SH-SY5Y (cell line): ENCODE measurements at regions not wholly inside any gene's neighbourhood (a gene's known extent, or its start where the extent isn't known, plus 50 kb on each side); places are given as distances from the start of the nearest gene placed in this dataset.

Source experiments
- GATA2 ChIP-seq: IDR thresholded peaks from 2 replicates; pipeline ENCODE4 v1.6.1; 2011; ENCODE audit warnings: mild to moderate bottlenecking, low read depth, low read length
- GATA3 ChIP-seq: IDR thresholded peaks from 2 replicates; pipeline ENCODE4 v1.6.1; 2011; ENCODE audit warnings: low read depth, mild to moderate bottlenecking, low read length, moderate library complexity

GRCh38 chr5:176162888-176163287 lies 75.3 kb upstream of the SIMC1 start:
- no peak for TF ChIP-seq GATA2
- no peak for TF ChIP-seq GATA3
